Tongue (tissue), 1 donor: ENCODE measurements at regions not wholly inside any gene's neighbourhood (a gene's known extent, or its start where the extent isn't known, plus 50 kb on each side); places are given as distances from the start of the nearest gene placed in this dataset.
"Not testable (repeated sequence)": the region's sequence is repeated elsewhere in the genome, so short reads cannot be mapped to it uniquely, and the experiment has no call there.

Source experiments
- DNase-seq: peaks from one replicate; pipeline ENCODE4 v3.0.0-alpha.2; 2015

DNA sequence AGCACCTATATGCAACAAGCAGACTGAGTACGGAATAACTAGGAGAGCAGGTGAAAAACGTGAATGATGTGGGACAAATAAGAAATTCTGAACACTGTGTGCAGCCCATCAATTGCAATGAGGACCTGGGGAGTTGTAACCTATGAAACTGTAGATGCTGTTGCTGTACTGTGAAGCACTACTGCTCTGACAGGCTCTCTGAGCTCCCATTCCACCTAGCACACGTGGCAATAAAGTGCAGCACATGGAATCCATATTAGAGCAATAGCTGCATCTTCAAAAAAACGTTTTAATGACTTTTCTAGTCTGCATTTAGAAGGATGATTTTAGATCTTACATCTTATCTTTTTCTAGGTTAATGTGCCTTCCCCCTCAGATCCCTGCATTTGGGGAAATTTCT lies 748.7 kb upstream of the GOLIM4 start:
- DNase-seq = no peak

DNA sequence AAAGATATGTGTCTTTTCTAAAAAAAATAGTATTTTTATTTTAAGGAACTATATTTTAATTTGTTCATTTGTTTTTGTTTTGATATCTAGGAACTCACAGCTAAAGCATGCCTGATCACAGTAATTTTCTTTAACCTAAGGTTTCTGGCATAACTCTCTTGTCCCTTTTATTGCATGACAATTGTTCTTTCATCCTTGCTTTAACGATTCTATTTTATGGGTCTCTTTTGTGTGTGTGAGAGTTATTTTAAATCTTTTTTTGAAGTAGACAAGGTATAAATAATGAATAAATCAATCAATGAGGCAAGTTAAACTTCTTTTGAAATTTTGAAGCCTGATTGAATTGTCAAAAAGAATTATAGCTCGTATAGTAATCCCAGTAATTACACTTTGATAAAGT lies 747.8 kb upstream of the GOLIM4 start:
- no peak for DNase-seq

DNA sequence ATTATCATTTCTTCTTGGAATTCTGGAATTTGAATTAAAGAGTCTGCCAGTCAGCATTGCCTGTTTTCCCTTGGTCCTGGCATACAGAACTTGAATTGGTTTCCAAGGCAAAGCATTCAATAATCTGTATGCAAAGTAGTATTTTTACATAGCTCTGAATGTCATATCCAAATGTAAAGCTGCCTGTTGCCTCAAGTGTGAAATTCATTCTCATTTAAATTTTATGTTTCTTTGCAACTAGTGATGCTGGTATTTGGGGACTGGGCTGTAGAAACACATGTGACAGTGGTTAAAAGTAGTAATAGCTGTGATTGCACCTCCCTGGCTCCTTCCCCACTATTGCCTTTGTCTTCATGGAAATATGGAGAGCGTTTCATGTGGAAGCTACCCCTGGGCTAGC lies 743.9 kb upstream of the GOLIM4 start:
- no peak for DNase-seq

DNA sequence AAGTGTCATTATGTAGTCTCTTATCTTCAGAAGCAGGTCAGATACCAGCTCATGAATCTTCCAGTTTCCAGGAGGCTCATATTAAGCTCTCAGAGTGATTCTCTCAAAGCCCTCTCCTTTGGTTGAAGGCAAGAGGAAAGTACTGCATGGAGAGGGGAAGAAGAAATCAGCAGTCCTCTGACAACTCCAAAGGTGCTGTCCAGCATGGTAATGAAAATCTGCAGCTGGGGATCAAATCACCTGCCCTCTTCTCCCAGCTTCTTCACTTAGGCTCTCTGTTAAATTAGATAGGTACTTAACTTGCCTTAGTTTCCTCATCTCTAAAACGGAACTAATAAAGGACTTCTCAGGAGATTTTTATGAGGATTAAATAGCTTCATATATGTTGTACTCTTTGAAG lies 738.8 kb upstream of the GOLIM4 start:
- no peak for DNase-seq

DNA sequence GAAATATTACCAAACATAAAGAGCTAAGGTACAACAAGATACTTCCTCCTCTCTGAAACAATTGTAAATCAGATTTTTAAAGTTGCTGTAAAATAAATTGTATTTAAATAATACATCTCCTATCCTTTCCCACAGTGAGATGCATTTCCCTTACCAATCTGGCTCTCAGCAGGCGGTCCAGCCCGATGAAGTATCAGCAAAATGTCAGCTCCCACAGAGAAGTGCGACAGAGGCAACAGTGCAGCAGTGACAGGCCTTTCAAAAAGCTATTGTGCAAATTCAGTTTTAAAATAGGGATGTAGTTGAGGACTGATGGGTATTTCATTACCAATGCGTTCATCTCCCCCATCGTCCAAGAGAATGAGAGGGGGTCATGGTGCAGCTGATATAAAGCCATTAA lies 733.2 kb upstream of the GOLIM4 start:
- DNase-seq = no peak

DNA sequence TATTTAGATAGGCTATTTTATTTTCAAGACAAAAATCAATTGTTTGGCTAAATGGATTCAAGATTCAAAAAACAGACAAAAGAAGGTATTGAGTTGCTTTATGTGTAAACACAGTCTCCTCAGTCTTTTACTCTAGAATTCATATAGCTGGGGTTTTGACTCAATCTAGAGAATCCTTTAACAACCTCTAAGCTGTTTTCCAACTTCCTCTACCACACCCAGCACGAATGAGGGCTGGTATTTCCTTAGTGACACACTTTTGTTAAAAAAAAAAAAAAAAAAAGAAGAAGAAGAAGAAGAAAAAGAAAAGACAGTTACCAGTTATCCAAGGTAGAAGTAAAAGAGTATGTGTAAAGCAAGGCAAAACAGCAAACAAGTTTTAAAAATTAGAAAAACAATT lies 732.8 kb upstream of the GOLIM4 start:
- DNase-seq = no peak

DNA sequence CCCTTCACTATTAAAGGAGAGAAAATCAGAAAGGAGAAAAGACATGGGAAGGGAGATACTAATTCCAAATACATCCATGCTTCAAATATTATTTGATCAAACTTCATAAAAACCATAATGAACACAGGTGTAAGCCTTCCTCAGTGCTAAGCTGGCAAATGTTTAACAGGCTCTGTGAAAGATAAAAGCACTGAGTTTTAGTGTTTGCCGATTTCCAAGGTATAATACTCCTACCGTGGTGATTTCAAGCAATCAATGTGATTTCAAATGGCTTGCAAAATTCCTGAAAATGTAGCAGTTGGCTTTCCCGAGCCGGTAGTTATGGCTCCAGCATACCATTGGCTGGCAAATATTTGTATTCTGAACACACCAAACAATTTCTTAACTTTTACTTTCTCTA lies 732.3 kb upstream of the GOLIM4 start:
- no peak for DNase-seq

DNA sequence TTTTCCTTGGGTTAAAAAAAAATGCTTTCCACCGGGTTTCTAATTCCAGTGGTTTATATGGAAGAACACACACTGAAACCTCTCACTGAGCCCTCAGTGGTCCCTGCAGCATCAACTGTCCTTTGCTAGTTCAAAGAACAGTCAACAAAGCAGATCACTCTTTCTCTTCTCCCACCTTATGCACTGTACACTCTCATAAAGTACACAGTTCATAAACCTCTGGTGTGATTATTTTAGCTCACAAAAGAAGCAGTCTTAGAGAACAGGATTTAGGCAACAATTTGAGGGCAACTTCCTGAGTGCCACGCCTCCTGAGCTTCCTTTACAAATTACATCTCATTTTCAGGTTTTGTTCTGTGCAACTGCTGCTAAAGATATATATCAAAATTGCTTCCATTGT lies 728.4 kb upstream of the GOLIM4 start:
- no peak for DNase-seq

DNA sequence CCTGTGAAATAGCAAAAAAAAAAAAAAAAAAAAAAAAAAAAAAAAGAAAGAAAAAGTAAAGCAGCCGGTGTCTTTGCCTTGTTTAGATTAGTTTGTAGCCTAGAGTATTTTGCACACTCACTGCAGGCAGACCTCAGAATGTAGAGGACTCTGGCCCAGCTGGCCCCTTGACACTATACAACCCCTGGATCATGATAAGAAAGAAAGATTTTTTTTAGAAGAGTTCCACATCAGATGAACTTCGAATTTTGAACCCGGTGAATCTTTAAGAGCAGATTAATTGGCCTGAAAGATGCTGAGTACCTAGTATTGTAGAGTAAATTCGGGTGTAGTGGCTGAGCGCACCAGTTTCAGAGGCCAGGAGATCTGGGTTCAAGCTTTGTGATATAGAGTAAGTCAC lies 727.7 kb upstream of the GOLIM4 start:
- no peak for DNase-seq

DNA sequence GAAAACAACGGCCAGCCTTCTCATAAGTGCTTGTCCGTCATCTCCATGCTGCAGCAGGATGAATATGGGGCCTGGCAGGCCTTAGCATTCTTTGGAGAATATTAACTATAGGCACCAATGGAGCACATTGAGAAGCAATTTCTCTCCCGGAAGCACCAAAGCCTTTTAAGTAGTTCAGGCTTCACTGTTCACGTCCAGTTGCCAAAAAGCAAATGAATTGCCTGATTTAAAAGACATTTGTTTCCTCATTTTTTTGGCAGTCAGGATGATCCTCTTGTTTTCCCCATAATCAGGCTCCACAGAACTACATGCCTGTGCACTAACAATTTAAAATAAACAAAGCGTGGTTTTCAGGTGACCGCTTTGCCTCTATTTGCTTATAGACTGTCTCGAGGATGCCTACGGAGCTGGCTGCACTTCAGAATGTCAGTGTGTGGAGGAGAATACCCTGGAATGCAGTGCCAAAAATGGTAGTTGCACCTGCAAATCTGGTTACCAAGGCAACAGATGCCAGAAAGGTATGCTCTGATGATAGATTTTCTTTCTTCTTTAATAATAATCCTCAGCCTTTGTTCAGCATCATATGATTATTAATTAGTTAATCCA lies 725.2 kb upstream of the GOLIM4 start:
- DNase-seq = peak; percentile 47

DNA sequence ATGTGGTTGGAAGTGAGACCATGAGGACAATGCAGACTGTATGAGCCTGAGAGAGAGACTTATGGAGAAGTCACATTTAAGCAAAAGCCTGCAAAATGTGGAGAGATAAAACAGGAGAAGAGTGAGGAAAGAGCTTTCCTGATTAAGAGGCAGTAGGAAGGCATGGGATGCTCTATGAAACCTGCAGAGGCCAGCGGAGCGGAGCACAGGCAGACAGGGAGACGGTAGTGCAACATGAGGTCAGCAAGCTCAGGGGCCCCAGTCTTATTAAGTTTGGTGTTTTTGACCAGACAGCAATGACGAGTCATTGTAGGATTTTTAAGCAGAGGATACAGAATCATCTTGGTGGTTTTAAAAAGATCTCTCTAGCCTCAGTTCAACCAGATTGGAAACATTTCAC lies 721.5 kb upstream of the GOLIM4 start:
- no peak for DNase-seq

DNA sequence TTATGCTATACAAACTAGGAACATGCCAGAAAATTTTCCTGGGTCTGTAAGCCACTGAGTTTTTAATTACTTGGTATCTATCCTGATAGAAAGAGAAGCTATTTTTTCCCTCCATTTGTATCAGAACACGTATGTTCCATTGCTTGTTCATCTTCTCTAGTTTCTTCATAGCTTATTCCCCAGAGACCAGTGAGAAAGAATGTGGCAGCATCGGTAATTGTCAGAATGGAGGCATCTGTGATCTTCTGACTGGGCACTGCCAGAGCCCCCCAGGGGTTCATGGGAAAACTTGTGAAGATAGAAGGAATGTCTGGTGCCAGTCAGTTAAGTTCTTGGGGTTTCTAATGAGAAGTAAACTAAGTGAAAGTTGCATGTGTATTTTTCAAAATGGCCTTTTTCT lies 720.2 kb upstream of the GOLIM4 start:
- no peak for DNase-seq

DNA sequence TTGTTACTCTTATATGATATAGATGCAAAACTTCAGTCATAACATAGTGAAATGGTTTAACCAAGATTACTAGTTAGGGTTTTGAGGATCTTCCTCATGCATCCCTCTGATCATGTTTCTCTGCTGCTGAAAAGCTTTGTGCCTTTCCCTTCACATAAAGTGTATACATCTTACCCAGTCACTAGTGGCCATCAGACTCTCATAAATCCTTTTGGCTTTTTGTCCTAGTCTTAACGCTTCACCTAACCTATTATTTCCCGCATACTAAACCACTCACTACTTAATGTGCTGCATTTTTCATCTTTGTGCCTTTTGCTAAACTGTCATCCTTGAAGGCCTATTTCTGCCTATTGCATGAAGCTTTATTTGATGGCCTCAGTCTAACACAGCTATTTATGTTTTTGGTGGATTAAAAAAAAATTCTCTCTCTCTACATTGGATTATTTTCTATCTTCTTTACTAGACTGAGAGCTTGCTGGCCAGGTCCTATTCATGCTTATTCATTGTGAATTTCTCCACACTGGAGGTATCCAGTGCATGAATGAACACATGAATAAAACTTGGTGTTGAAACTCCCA lies 717.6 kb upstream of the GOLIM4 start:
- DNase-seq = no peak

DNA sequence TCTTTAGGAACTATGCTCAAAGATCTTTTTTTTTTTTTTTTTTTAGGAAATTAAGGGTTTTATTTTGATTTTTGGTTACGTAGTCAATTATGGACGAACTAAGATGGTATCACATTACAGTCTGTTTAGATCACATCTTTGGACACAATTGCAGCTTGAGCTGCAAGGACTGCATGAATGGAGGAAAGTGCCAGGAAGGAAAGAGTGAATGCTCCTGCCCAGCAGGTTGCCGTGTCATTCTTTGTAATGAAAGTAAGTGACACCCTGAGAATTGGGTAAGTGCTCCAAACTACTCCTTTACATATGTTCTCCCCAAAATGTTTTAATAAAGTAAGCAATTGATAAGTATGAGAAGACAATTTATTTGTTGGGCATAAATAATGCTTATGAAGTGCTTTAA lies 716.5 kb upstream of the GOLIM4 start:
- no peak for DNase-seq

DNA sequence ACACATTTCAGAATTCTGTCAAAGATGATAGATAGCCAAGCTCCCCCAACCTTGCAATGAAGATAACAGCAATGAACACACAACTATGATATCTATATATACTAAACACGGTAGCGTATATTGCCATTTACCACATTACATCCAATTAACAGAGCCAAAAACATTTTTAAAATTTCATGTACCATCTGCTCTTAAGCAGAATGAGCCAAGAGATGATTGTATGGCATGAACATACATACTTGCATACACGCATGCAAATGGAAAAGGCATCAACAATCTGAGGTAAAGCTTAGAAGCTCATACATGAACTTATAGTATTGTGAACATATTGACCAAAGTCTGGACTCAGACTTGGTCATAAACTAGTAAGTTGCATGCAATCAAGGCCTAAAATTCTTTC lies 712.9 kb upstream of the GOLIM4 start:
- no peak for DNase-seq

DNA sequence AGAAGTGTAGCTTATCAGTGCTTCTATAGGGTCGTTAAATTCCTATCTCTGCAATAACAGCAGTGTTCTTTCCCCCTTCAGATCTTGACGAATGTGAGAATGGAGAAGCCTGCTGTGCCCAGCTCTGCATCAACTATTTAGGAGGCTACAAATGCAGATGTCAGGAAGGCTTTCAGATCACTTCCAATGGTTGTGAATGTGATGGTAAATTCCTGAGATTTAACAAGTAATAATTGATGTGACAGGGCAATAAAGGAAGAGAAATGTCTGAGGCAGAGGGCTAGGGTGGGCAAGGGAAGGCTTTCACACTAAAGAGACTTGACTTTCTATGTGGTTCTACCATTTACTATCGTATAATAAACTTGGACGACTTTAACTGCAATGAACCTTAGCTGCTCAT lies 711.7 kb upstream of the GOLIM4 start:
- peak; percentile 3 for DNase-seq

DNA sequence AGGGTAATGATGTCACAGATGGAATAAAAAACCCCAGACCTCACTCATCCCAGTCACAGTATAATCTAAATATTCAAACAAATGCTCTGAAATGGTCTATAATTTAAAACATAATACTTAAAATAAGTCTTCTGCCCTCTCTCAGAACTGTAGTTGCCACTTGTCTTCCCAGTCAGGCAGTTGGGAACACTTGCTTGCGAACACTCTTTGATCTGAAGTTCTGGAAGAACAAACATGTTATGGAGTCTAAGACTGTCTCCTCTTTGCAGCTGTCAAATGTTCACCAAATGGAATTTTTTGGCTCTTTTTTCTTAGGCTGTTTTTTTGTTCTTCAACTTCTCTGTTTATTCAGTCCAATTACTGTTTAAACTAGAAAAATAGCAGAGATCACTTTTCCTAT lies 711.1 kb upstream of the GOLIM4 start:
- peak; percentile 63 for DNase-seq

DNA sequence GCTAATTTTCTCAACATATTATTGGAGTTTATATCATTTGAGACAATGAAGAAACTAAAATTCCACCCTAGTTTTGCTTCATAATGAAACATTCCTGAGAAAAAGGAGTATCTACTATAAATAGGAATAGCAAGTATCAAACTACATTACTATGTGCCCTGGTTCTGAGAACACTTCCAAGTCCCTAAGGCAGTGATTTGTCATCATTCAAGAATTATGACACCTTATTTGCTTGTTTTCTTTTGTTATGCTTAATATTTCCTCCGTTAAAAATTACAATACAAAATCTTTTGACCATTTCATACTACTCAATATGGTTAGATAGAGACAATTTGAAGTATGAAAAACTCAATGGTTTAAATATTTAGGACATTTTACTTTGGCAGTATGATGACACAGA lies 707.8 kb upstream of the GOLIM4 start:
- no peak for DNase-seq

DNA sequence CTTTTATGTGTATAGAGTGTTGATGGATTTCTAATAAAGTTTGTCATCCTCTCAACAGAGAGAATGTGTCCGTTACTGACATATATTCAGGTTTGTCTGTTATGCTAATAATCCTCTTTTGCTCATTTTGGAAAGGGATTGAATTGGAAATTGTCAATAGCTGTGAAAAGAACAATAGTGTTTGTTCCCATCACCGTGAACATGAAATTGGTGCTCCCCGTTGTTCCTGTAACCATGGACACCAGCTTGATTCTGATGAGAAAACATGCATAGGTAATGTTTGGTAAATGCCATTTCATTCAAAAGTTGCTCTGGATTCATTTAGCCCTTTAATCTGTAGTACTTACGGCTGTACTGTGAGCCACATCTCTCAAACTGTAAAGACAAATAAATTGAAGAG lies 707.0 kb upstream of the GOLIM4 start:
- DNase-seq = no peak

DNA sequence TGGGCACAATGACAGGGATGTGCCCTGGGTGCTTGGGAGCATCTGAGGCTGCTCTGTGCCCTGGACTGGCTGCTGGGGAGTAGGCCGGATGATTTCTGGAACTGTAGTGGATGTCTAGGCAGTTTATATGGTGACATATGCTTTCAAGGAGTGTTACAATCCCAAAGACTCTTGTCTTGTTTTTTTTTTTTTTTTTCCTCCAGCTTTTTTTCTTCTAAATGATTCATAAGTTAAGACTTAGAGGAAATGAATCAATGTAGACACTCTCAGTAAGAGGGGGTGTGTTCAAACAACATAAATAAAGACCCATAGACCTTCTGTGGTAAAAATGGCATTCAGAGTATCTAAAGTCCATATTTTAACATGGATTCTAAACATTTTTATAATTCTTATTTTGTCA lies 706.1 kb upstream of the GOLIM4 start:
- no peak for DNase-seq

DNA sequence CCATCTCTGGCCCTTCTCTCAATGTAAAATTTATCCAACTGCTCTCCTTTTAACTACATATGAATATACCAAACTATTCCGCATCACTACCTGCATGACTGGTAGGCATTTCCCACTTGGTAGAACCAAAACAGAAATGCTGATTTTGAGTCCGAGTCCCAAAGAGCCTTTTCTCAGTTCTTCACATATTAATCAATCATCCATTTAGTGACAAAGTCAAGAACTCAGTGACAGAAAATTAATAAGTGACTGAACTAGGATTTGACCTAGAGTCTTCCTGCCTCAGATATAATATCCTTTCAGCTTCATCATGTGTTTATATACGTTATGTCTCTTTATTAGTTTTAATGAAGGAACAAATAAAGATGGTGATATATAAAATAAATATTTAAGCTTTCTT lies 700.6 kb upstream of the GOLIM4 start:
- DNase-seq = no peak

DNA sequence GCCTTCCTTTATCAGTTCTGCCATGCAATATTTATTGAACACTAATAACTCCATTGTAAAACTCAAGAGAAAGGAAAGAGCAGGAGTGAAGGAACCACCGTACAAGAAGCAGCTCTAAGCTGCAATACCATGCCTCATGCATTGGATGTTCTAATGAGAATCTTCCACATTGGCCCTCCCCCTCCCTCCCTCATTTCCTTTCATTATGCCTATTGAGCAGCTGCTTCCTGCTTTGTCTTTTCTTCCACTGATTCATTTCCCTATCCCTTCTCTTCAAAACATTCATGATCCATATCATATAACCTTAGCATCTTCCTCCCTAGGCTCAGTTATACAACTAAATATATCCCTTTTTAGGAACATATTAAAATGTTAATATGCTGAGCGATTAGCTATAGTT lies 698.7 kb upstream of the GOLIM4 start:
- no peak for DNase-seq

DNA sequence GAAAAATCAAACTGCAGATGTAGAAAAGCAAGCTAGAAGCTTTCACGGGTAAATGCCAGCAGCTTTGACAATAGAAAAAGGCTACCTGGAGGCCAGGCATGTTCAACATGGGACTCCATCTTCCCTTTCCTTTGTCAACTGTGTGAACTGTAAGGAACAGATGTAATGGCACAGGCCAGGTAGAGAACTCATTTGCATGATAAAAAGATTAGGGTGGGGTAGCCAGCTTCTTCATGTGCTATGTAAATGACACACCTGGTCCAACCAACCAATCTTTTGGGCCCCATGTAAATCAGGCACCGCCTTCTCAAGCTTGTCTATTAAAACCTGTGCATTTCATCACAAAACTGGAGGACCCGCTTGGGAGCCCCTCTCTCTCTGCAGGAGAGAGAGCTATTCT lies 686.5 kb upstream of the GOLIM4 start:
- no peak for DNase-seq

DNA sequence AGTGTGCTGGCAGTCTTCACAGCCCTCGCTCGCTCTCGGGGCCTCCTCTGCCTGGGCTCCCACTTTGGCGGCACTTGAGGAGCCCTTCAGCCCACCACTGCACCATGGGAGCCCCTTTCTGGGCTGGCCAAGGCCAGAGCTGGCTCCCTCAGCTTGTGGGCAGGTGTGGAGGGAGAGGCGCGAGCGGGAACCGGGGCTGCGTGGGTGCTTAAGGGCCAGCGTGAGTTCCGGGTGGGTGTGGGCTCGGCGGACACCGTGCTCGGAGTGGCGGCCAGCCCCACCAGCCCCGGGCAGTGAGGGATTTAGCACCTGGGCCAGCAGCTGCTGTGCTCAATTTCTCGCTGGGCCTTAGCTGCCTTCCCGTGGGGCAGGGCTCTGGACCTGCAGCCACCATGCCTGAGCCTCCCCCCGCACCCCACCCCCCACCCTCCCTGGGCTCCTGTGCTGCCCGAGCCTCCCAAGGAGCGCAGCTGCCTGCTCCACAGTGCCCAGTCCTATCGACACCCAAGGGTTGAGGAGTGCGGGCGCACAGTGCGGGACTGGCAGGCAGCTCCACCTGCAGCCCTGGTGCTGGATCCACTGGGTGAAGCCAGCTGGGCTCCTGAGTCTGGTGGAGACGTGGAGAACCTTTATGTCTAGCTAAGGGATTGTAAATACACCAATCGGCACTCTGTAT lies 684.4 kb upstream of the GOLIM4 start:
- DNase-seq = not testable (repeated sequence)
